Suprapubic skin (tissue), 4 donors: ENCODE measurements at regions not wholly inside any gene's neighbourhood (a gene's known extent, or its start where the extent isn't known, plus 50 kb on each side); places are given as distances from the start of the nearest gene placed in this dataset.

Experiments
- CTCF ChIP-seq, 2 donors: fragments of 200-600 bp in 1 of 2; fragments of 450-650 bp in 1 of 2; sonication (generic) in 1 of 2; IDR thresholded peaks; one replicate each; pipeline ENCODE4 v1.5.1; 2016 to 2019; ENCODE audit warnings: antibody characterized with exemption in 2 of 2, mild to moderate bottlenecking in 1 of 2, moderate library complexity in 1 of 2
- EP300 ChIP-seq: sonication (generic); formaldehyde crosslinking; IDR thresholded peaks from one replicate; pipeline ENCODE4 v1.6.1; 2017; ENCODE audit warnings: antibody characterized with exemption
- POLR2A ChIP-seq, 2 donors: fragments of 450-650 bp; IDR thresholded peaks; one replicate each; pipeline ENCODE4 v1.6.1; 2017; ENCODE audit warnings: antibody characterized with exemption in 2 of 2, mild to moderate bottlenecking in 2 of 2, moderate library complexity in 2 of 2
- POLR2AphosphoS5 ChIP-seq, 3 donors: sonication (generic); formaldehyde crosslinking; IDR thresholded peaks; one replicate each; pipeline ENCODE4 v1.6.1; 2017; ENCODE audit warnings: antibody characterized with exemption in 3 of 3

DNA sequence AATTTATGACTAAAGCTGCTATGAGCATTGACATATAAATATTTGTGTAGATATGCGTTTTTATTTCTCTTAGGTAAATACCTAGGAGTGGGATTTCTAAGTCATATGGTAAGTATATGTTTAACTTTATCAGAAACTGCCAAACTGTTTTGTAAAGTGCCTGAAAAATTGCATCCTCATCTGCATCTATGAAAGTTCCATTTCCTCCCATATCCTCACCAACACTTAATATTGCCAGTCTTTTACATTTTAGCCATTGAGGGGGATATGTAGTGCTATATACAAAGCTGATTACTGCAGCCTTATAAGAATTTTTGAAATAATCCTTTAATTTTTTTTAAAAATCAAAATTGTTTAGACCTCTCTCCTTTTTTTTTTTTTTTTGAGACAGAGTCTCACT lies 123.1 kb upstream of the SPRY4 start:
- TF ChIP-seq CTCF (IDR thresholded peaks at IDR 0.05) (no peak), POLR2A (IDR thresholded peaks at IDR 0.05) (no peak), EP300 (no peak), POLR2AphosphoS5 (IDR thresholded peaks at IDR 0.05) (no peak)
